CD14-positive monocyte (primary cell): ENCODE measurements at regions not wholly inside any gene's neighbourhood (a gene's known extent, or its start where the extent isn't known, plus 50 kb on each side); places are given as distances from the start of the nearest gene placed in this dataset.

Source experiments
- DNase-seq, 3 donors: peaks; one replicate each; pipeline ENCODE4 v3.0.0-alpha.2; 2011 to 2022
- H2AFZ ChIP-seq: 2 replicates; pipeline ENCODE4 v1.6.0; 2012; ENCODE audit warnings: mild to moderate bottlenecking, low read depth, low read length, inconsistent platforms; ENCODE audit not compliant: insufficient read depth, poor library complexity, severe bottlenecking
- H3K27ac ChIP-seq, 2 donors: 1 replicate in 1 of 2; 2 replicates in 1 of 2; pipeline ENCODE4 v1.5.1; 2012 to 2013; ENCODE audit warnings: low read length in 2 of 2, control low read depth in 1 of 2, inconsistent platforms in 1 of 2, low read depth in 1 of 2, mild to moderate bottlenecking in 1 of 2
- H3K27me3 ChIP-seq, 2 donors: one replicate each; pipeline versions ENCODE4 v1.6.0 to v1.6.1; 2011 to 2013; ENCODE audit warnings: low read length in 2 of 2; ENCODE audit not compliant: control insufficient read depth in 2 of 2, insufficient read depth in 2 of 2
- H3K36me3 ChIP-seq, 2 donors: replicated peaks in 1 of 2; 1 replicate in 1 of 2; 2 replicates in 1 of 2; pipeline versions ENCODE4 v1.5.1 to v1.6.1; 2012 to 2013; ENCODE audit warnings: low read length in 2 of 2, control low read depth in 1 of 2, inconsistent platforms in 1 of 2, mild to moderate bottlenecking in 1 of 2; ENCODE audit not compliant: insufficient read depth in 2 of 2, control insufficient read depth in 1 of 2
- H3K4me1 ChIP-seq, 2 donors: 1 replicate in 1 of 2; 2 replicates in 1 of 2; pipeline versions ENCODE4 v1.5.1 to v1.6.1; 2012 to 2013; ENCODE audit warnings: low read length in 2 of 2, control low read depth in 1 of 2, inconsistent platforms in 1 of 2, mild to moderate bottlenecking in 1 of 2, moderate library complexity in 1 of 2; ENCODE audit not compliant: insufficient read depth in 2 of 2, control insufficient read depth in 1 of 2
- H3K4me2 ChIP-seq: replicated peaks from 2 replicates; pipeline ENCODE3; 2012; ENCODE audit warnings: low read length, moderate library complexity, mild to moderate bottlenecking; ENCODE audit not compliant: poor library complexity, severe bottlenecking; ENCODE audit errors: extremely low read depth
- H3K4me3 ChIP-seq, 3 experiments: fragments of 200-600 bp in 1 of 3; sonication (generic) in 1 of 3; replicated peaks in 1 of 3; 1 replicate in 2 of 3; 2 replicates in 1 of 3; pipeline ENCODE4 v1.5.1; 2011 to 2013; ENCODE audit warnings: low read length in 3 of 3, mild to moderate bottlenecking in 3 of 3, control low read depth in 2 of 3, low read depth in 2 of 3, inconsistent platforms in 1 of 3, moderate library complexity in 1 of 3
- H3K79me2 ChIP-seq: 2 replicates; pipeline ENCODE4 v1.6.0; 2012; ENCODE audit warnings: mild to moderate bottlenecking, control low read depth, inconsistent platforms, low read length, moderate library complexity; ENCODE audit not compliant: insufficient read depth
- H3K9ac ChIP-seq: 2 replicates; pipeline ENCODE4 v1.6.0; 2017; ENCODE audit warnings: low read length, mild to moderate bottlenecking; ENCODE audit not compliant: insufficient read depth, poor library complexity, severe bottlenecking
- H3K9me3 ChIP-seq, 2 donors: replicated peaks in 1 of 2; 1 replicate in 1 of 2; 2 replicates in 1 of 2; pipeline versions ENCODE4 v1.5.1 to v1.6.1; 2012 to 2013; ENCODE audit warnings: low read length in 2 of 2, control low read depth in 1 of 2; ENCODE audit not compliant: control insufficient read depth in 1 of 2, insufficient read depth in 1 of 2
- H4K20me1 ChIP-seq: 2 replicates; pipeline ENCODE4 v1.6.0; 2012; ENCODE audit warnings: mild to moderate bottlenecking, low read length, control low read depth, moderate library complexity; ENCODE audit not compliant: insufficient read depth
- H3K27ac Mint-ChIP-seq, 7 donors: one replicate each; pipeline ENCODE4 v1.8.0; 2020; ENCODE audit warnings: mild to moderate bottlenecking in 7 of 7, mixed read lengths in 7 of 7, moderate library complexity in 6 of 7, inconsistent platforms in 2 of 7
- H3K27me3 Mint-ChIP-seq, 3 donors: one replicate each; pipeline ENCODE4 v1.8.0; 2021 to 2022; ENCODE audit warnings: low read depth in 3 of 3, mild to moderate bottlenecking in 3 of 3, mixed read lengths in 3 of 3, moderate library complexity in 3 of 3, inconsistent platforms in 1 of 3
- H3K36me3 Mint-ChIP-seq, 2 donors: one replicate each; pipeline ENCODE4 v1.8.0; 2020; ENCODE audit warnings: mixed read lengths in 2 of 2, inconsistent platforms in 1 of 2, mild to moderate bottlenecking in 1 of 2
- H3K4me1 Mint-ChIP-seq: one replicate; pipeline ENCODE4 v1.8.0; 2020; ENCODE audit warnings: mild to moderate bottlenecking, mixed read lengths
- H3K4me3 Mint-ChIP-seq, 2 donors: one replicate each; pipeline ENCODE4 v1.8.0; 2020; ENCODE audit warnings: mild to moderate bottlenecking in 2 of 2, mixed read lengths in 2 of 2, moderate library complexity in 1 of 2
- H3K9me3 Mint-ChIP-seq, 7 donors: one replicate each; pipeline ENCODE4 v1.8.0; 2020 to 2022; ENCODE audit warnings: mixed read lengths in 7 of 7, mild to moderate bottlenecking in 6 of 7, moderate library complexity in 6 of 7, inconsistent platforms in 2 of 7
- WGBS: methylation state at CpG from one replicate; pipeline ENCODE4 v1.1.5; 2013; ENCODE audit warnings: missing lambda C conversion rate; ENCODE audit not compliant: insufficient coverage; 5-methylcytosine and 5-hydroxymethylcytosine counted together
- intact Hi-C, 2 donors: fragments of 100-400 bp; cut with micrococcal nuclease; formaldehyde crosslinking; loops; one replicate each; pipeline versions ENCODE4 v1.15.0 to v1.15.1; 2023
- TF ChIP-seq, protein P1 (sequence below): fragments of 200-600 bp; IDR thresholded peaks from one replicate; pipeline ENCODE4 v1.8.0; 2022; ENCODE audit warnings: antibody characterized with exemption, mild to moderate bottlenecking

DNA sequence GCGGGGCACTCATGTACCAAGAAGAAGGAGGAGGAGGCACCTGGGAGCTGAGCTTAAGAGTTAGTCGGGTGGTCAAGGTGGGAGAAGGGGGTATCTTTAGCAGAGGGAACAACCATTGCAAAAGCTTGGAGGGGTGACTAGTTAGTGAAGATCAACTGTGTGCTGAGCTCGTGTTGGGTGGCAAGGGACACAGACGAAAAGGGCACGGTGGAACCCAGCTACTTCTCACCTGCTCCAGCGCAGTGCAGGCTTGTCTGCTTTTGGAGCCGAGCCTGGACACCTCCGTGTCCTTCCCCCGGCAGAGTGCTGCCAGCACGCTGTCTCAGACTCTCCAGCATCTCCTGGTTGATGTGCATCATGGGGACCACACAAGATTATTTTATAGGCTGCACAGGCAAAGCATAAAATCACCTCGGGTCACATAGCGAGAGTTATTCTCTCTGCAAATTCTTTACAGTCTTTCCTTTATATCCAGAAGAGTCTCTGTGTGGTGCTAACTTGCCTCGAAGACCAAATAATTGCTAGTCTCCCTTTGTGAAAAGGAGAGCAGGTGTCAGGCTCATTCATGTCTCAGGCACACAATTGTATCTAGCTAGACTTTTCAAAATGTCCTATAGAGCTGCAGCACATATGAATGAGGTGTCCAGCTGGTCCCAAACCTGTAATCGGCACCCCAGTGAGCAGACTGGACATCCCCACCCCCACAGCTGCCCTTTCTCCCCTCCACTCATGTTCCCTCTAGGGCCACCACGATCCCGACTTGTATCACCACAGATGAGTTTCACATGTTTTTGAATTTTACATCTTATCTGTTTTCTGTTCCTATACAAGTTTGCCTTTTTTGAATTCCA is 123.4 kb downstream of the CEBPB start:
- Histone ChIP-seq H3K4me2 (no peak overlapping the region), H3K27me3 (no peaks in the 10 kb centered on the region)

GRCh38 chr20:50314678-50315335 is 124.2 kb downstream of the CEBPB start:
- no CpG with 5 or more reads among the region's 4 CpGs for WGBS
- Histone ChIP-seq H2AFZ (no peak overlapping the region), H3K27ac (no peak overlapping the region), H3K27me3 (no peaks in the 10 kb centered on the region), H3K79me2 (no peaks in the 10 kb centered on the region), H3K36me3 (no peaks in the 10 kb centered on the region), H3K9me3 (no peaks in the 10 kb centered on the region), H4K20me1 (no peaks in the 10 kb centered on the region), H3K4me2 (no peak overlapping the region), H3K4me3 (no peak overlapping the region), H3K4me1 (peaks cover 14 to 21% of the 10 kb centered on the region in 2 donors), H3K9ac (no peak overlapping the region)
- Mint-ChIP-seq H3K27me3 (peaks cover 3 to 6% (median 4%) of the 10 kb centered on the region in 3 donors), H3K4me1 (peaks cover 34% of the 10 kb centered on the region), H3K27ac (no peak overlapping the region), H3K36me3 (peaks cover 0 to 8% of the 10 kb centered on the region in 2 donors), H3K4me3 (no peak overlapping the region), H3K9me3 (peaks cover 0 to 4% (median 2%) of the 10 kb centered on the region in 7 donors)
- TF ChIP-seq, protein P1, sequence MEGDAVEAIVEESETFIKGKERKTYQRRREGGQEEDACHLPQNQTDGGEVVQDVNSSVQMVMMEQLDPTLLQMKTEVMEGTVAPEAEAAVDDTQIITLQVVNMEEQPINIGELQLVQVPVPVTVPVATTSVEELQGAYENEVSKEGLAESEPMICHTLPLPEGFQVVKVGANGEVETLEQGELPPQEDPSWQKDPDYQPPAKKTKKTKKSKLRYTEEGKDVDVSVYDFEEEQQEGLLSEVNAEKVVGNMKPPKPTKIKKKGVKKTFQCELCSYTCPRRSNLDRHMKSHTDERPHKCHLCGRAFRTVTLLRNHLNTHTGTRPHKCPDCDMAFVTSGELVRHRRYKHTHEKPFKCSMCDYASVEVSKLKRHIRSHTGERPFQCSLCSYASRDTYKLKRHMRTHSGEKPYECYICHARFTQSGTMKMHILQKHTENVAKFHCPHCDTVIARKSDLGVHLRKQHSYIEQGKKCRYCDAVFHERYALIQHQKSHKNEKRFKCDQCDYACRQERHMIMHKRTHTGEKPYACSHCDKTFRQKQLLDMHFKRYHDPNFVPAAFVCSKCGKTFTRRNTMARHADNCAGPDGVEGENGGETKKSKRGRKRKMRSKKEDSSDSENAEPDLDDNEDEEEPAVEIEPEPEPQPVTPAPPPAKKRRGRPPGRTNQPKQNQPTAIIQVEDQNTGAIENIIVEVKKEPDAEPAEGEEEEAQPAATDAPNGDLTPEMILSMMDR: no peak
- intact Hi-C loops: loop anchor here in 1 of 2 donors (5.0 kb wide), 1 partner anchor 32 kb away; no protein-coding TSS in a partner anchor
- DNase-seq: no peak

More for the DNA sequence above, 123.4 kb downstream of the CEBPB start:
- no peaks in the 10 kb centered on the region for H3K79me2 ChIP-seq
- H3K4me1 Mint-ChIP-seq: peaks cover 37% of the 10 kb centered on the region
- WGBS: 95% methylated on average over 10 of the region's 16 CpGs
- no peak overlapping the region for H3K4me3 Mint-ChIP-seq
- peaks cover 0 to 4% (median 2%) of the 10 kb centered on the region in 7 donors for H3K9me3 Mint-ChIP-seq
- H3K27ac Mint-ChIP-seq: no peak overlapping the region
- no peak overlapping the region for H3K27ac ChIP-seq
- H2AFZ ChIP-seq: no peak overlapping the region
- TF ChIP-seq, protein P1: no peak
- intact Hi-C loops: loop anchor here in 1 of 2 donors (5.0 kb wide), 1 partner anchor 33 kb away; no protein-coding TSS in a partner anchor
- no peaks in the 10 kb centered on the region for H3K36me3 ChIP-seq
- H3K9ac ChIP-seq: no peak overlapping the region
- no peak overlapping the region for H3K4me3 ChIP-seq
- H4K20me1 ChIP-seq: no peaks in the 10 kb centered on the region
- H3K27me3 Mint-ChIP-seq: peaks cover 3 to 6% (median 4%) of the 10 kb centered on the region in 3 donors
- H3K4me1 ChIP-seq: peaks cover 18 to 23% of the 10 kb centered on the region in 2 donors
- no peaks in the 10 kb centered on the region for H3K9me3 ChIP-seq
- no peak for DNase-seq
- peaks cover 0 to 8% of the 10 kb centered on the region in 2 donors for H3K36me3 Mint-ChIP-seq
